C4-2B (cell line): ENCODE measurements at regions not wholly inside any gene's neighbourhood (a gene's known extent, or its start where the extent isn't known, plus 50 kb on each side); places are given as distances from the start of the nearest gene placed in this dataset.

ENCODE experiments used
- H3K27ac ChIP-seq: fragments of 450-650 bp; 2 replicates; pipeline ENCODE4 v1.5.1; 2017
- CTCF ChIP-seq: fragments of 450-650 bp; conservative IDR thresholded peaks from 2 replicates; pipeline ENCODE4 v1.5.1; 2017; ENCODE audit warnings: mild to moderate bottlenecking
- ZFX ChIP-seq: fragments of 450-650 bp; IDR thresholded peaks from 2 replicates; pipeline ENCODE4 v1.6.1; 2017

- no peak overlapping the region for H3K27ac ChIP-seq
- TF ChIP-seq CTCF (no peak), ZFX (no peak)
Observed at GRCh38 chr3:190790185-190790584, 72.3 kb downstream of the GMNC start.

GRCh38 chr3:190786898-190787297 lies 75.6 kb downstream of the GMNC start:
- TF ChIP-seq ZFX, result no peak
- H3K27ac ChIP-seq, result no peak overlapping the region

GRCh38 chr3:190785047-190785446 lies 77.4 kb downstream of the GMNC start:
- TF ChIP-seq CTCF (no peak), ZFX (no peak)

GRCh38 chr3:190780524-190780923 lies 82.0 kb downstream of the GMNC start:
- TF ChIP-seq ZFX (no peak), CTCF (no peak)
- no peak overlapping the region for H3K27ac ChIP-seq

More at GRCh38 chr3:190785047-190785446, 77.4 kb downstream of the GMNC start:
- no peak overlapping the region for H3K27ac ChIP-seq

- H3K27ac ChIP-seq, result no peak overlapping the region
Observed at GRCh38 chr3:190774633-190775032, 87.9 kb downstream of the GMNC start.

GRCh38 chr3:190773948-190774347 lies 88.5 kb downstream of the GMNC start:
- TF ChIP-seq ZFX, result no peak
- TF ChIP-seq CTCF, result no peak
- no peak overlapping the region for H3K27ac ChIP-seq

More at GRCh38 chr3:190774633-190775032, 87.9 kb downstream of the GMNC start:
- TF ChIP-seq ZFX (no peak), CTCF (no peak)

GRCh38 chr3:190772831-190773230 lies 89.7 kb downstream of the GMNC start:
- no peak for TF ChIP-seq CTCF
- no peak for TF ChIP-seq ZFX
- H3K27ac ChIP-seq, result no peak overlapping the region

GRCh38 chr3:190768891-190769290 lies 93.6 kb downstream of the GMNC start:
- no peak overlapping the region for H3K27ac ChIP-seq
- TF ChIP-seq CTCF (no peak), ZFX (no peak)
